GM21360 (cell line): ENCODE measurements at regions not wholly inside any gene's neighbourhood (a gene's known extent, or its start where the extent isn't known, plus 50 kb on each side); places are given as distances from the start of the nearest gene placed in this dataset.
"Not testable (repeated sequence)": the region's sequence is repeated elsewhere in the genome, so short reads cannot be mapped to it uniquely, and the experiment has no call there.

Experiments
- ATAC-seq: cut with Tn5 transposase; IDR thresholded peaks from one replicate; pipeline ENCODE4 v1.9.1; 2021; ENCODE audit warnings: mild to moderate bottlenecking, moderate library complexity; ENCODE audit not compliant: unreplicated experiment

DNA sequence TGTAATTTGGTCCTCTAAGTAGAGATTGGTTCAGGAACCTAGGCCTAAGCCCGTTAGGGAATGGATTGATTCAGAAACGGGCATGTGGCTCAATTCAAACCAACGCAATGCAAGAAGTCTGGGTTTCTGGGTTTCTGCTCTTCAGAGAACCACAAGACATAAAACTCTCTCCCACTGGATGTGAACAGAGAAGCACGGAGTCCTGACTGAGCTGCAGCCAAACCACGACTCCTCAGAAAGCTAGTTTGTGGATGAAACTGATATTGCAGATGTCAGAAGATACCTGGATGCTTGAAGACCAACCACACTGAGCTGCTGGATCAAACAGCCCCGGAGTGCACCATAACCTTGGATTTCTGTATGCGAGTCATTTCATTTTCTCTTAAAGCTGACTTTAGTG is 50.0 kb downstream of the SOD2 start:
- ATAC-seq: no peak

DNA sequence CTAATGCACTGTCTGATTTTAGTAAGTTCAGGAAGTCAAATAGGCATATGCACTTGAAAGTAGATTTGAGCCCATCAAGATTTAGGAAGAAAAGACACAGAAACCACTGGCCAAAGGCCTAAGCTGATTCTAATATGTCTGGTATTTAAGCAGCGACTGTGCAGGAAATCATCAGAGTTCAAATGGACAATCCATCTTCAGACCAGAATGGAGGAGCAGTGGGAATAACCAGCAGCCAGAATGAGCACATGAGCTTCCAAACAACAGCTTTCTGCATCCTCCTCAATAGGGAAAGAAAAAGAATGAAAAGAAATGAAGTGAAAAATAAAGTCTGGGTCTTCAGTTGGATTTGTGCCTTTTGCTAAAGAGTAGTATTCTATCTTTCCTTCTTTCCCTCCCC is 50.6 kb downstream of the SOD2 start:
- no peak for ATAC-seq

DNA sequence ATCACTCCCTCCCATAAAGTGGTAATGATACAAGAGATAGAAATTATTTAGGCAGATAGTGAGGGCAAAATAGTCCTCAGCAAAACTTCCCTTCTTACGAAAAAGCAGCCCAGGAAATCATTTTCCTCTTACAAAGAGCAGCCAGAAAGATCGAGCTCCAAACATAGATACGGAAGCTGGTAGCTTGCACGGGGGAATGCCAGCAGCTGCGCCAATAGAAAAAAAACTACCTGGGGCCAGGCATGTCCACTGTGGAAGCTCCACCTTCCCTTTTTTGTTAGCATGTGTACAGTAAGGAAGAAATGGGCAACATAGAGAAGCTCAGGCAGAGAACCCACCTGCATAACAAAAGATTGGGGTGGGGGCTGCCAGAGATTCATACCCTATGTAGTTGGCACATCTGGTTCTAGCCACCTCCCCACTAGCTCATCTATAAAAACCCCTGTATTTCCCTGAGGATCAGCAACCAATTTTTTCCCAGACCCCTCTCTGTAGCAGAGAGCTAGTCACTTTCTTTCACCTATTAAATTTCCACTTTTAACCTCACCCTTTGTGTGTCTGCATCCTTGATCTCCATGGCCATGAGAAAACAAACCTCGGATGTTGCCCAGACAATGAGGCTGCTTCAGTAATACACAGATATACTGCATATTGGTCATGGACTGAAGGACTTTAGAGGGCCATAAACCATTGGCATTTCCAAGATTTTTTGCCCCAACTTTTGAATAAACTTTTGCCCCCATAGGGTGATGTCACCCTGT is 52.1 kb downstream of the SOD2 start:
- ATAC-seq: no peak

DNA sequence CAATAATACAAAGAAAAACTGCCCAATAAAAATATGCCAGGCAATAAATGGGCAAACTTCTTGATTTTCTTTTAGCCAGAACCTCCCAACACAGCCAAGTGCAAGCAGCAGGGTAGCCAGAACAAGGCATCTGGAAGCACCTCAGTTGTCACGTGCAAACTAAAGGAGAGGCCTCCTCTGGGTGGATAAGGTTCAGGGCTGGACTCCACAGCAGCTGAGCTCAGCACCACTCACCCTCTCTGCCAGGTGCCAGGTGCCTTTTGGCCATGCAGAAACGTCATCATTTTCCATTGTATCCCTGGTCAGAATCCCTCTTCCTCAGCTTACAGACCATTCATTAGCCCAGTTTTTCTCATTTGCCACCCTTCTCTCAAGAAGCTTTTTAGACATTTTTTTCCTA is 52.7 kb downstream of the SOD2 start:
- ATAC-seq: no peak

DNA sequence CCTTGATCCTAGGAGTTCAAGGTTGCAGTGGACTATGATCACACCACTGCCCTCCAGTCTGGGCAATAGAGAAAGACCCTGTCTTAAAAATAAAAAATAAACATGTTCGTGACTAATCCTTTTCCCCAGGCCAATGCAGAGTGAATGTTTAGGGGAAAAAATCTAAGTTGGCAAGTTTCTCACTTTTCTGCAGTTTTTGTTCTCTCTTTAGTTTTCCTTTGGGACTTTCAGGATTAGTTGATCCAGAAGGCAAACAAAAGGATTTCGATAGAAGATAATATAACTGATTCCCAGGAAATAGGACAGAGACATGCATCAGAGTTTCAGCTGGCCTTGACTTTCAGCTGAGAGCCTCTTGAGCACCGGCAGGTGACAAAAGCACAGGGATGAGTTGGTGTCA is 53.3 kb downstream of the SOD2 start:
- no peak for ATAC-seq

DNA sequence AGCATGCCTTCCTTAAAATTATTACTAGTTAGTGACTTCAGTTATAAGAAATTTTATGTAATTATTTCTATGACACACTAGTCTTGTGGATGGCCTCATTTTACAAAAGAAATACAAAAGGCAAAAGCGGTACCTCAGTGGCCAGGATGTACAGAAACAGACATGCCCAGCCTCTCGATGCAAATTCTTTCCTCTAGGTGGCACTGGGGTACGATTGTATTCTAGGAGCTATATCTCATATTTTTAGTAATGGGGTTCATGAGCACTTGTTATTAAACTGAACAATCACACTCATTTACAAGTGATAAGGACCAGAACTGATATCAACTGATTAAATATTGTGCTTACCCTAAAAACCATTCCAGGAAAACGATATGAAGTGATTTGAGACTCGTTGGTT is 59.8 kb downstream of the SOD2 start:
- ATAC-seq: no peak

DNA sequence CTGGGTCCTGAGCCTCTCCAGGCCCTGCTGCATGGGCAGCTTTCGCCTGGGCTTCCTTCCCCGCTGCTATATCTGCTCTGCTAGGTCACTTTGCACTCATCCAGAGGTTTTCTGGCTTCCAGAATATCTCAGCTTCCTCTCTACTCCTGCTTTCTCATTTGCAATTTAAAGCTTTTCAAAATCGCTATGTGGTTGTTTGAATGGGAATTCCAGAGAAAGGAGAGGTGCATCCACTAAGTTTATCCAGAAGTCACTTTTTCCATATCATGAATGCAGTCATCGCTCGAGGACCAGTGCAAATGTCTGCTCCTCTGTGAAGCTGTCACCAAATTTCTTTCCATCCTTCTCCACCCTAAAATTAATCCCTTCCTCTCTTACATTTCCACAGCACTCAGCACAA is 61.2 kb downstream of the SOD2 start:
- no peak for ATAC-seq

DNA sequence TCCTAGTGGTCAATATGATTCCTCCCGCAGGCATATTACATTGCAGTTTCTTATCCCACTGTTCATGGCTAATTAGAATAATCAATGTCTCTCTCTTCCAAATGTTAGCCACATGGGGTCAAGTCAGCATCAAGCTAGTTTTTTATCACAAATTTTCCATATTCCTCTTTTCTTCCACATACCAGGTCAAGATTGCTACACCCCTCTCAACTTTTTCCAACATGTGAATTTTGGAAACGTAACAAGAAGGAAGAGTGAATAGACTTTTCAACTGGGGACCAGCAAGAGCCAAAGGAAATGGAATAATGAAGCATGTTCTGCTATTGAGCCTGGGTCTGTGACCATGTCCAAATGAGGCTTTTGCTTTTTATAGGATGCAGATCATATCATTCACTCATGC is 65.1 kb downstream of the SOD2 start:
- ATAC-seq: no peak

DNA sequence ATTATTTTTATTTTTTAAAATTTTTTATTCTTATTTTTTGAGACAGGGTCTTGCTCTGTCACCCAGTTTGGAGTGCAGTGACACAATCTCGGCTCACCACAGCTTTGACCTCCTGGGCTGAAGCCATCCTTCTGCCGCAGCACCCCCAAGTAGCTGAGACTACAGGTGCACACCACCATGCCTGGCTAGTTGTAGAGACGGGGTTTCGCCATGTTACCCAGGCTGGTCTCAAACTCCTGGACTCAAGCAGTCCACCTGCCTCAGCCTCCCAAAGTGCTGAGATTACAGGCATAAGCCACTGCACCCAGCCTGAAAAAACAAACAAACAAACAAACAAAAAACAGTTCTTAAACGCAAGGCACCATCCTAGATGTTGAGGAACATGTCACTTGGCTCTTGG is 66.5 kb downstream of the SOD2 start:
- not testable (repeated sequence) for ATAC-seq

DNA sequence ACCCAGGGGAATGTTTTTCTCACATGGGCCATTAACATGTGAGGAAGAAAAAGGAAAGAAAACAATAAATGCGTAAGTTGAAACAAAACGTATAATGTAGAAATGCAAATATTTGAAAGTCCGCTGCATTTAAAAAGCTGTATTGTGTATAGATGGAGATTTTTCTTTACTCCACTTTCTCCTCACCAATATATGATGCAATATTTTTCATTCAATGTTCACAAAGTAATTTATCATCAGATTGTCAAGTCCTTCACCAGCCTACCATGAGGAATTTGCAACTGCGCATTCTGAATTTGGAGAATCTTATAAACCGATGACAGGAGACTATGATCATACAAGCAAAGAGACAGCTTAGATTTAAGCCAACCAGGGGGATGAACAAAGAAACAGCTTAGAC is 69.9 kb downstream of the SOD2 start:
- no peak for ATAC-seq

DNA sequence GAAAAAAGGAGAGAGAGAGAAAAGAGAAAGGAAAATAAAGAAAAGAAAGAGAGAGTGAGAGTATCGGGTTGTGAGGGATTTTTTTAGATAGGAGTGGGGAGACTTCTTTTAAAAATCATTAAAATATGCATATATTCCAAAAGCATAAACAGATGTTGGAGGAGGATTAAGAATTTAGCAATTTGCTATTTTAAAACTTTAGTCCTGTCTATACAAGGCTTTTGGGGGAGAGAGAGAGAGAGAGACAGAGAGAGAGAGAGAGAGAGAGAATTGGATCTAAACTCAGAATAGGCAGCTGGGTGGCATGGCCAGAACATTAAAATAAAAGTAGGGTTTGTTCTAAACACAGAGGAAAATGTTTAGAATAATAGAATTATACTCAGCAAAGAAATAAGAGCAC is 72.1 kb downstream of the SOD2 start:
- ATAC-seq: no peak

DNA sequence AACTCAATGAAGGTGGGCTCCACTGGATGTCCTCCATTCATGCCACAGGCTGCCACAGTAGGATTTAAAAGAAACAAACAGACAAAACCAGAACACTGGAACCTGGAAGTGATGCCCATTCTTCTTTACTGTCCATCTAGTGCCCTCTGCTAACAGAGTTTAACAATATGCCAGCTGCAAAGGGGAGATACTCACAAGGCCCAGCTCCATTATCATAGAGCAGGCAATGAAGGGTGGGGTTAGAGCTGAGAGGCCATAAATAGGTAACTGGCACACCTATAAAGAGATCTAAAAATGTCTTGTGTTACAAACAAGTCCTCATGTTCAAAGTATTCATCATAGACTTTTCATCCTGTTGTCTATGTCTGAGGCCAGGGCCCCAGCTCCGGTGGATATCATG is 75.6 kb downstream of the SOD2 start:
- no peak for ATAC-seq

DNA sequence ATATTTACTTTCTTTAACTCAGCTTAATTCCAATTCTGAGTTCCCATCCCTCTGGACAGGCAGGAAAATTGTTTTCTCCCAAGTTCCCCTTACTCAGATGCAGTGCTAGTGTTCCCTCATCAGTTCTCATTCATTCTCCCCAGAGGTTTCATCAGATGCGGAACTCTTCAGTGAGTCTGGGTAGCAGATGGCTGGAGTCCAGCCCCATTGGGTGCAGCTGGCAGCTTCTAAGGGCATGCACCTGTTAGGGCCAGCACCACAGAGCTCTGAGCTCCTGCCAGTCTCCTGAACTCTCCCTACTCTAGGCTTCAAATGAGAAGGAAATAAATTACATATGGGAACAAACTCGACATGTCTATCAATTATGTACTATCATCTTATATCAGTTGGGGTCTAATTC is 76.6 kb downstream of the SOD2 start:
- ATAC-seq: no peak

DNA sequence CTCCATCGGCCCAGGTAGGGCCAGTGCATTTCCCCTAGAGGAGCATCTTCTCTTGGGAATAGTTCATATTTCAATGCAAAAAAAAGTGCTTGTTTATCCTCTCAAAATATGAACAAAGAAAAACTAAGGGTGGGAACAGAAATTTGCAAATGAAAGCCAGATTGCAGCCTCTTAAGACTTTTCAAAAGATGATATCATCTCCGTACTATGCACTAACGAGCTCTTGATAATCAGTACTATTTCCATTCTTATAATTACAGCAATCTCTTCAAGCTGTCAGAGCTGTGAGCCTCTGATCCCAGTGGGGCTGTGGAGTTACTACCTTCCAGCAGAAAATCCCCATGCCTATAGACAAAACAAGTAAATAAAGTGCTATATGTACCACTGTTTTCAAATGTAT is 77.1 kb downstream of the SOD2 start:
- ATAC-seq: no peak

DNA sequence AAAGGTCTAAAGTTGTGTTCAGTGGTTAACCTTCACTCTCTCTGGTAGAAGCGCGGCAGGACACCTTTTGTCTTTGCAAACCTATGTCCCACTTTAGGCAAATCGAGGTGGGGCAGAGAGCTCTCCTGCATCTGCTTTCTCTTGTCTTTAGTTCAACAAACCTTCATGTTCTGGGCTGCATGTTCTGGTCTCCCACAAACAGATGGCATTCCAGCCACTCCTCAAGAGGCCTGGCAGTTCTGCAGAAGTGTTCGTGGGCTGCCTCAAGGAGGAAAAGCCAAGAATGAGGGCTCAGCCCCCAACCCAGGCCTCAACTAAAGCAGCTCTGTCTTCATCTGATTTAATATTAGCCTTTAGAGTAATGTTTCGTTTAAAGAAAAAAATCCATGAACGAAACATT is 82.2 kb downstream of the SOD2 start:
- ATAC-seq: no peak

DNA sequence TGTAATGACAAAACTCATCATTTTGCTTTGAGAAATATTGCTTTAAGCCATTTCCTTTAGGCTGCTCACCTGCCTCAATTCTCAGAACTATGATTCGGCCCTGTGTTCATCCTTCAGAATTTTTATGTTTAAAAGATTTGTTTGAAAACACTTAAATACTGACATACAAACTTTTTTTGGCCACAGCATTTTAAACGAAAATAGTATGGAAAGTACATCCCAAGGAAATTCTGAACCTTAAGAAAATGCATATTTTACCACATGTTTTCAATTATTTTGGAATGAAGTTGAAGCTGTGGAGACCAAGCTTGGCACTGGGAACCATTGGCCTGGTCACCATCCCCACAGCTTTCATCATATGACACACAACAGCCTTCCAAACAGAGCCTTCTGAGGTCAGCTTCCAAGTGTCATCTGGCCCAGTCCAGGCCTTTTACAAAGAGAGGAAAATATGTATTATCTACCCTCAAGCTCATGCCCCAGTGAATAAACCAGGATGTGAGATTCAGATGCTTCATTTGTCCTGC is 83.3 kb downstream of the SOD2 start:
- ATAC-seq: no peak

DNA sequence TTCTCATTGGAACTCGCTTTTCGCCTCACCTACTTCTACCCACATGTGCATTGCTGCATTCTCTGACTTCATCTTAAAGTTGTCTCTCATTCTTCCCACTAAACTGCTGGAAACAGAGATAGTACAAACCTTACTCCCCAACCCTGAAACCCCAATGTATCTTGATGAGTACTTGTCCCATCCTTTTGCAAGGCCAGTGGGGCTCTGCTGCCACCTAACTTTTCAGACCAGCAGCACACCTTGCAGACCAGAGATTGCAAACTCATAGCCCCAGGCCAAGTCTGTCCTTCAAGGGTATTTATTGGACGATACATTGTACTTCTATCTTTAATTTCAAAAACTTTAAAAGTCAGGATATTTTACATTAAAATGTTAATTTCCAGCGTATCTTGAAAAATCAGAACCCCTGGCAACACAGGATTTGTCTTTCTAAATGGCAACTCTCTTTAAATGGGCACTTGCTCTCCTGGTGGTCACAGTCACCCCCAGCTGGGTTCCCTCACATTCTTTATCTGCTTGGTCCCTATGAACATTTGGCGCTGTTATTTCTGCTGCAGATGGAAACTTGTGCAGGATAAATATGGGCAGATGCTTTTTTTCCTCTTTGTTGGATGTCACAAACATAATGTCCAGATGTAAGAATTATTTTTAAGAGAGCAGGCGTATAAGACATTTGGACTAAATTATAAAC is 83.9 kb downstream of the SOD2 start:
- no peak for ATAC-seq

DNA sequence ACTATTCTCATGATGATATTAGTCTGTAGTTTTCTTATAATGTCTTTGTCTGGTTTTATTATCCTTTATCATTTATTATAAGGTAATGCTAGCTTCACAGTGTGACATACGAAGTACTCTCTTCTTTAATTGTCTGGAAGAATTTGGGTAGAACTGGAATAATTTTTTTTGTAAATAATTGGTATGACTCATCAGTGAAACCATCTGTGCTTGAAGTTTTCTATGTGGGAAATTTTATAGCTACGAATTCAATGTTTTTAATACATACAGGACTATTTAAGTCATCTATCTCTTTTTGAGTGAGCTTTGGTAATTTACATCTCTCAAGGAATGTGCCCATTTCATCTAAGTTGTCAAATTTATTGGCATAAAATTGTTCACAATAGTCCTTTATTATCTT is 86.3 kb downstream of the SOD2 start:
- no peak for ATAC-seq

DNA sequence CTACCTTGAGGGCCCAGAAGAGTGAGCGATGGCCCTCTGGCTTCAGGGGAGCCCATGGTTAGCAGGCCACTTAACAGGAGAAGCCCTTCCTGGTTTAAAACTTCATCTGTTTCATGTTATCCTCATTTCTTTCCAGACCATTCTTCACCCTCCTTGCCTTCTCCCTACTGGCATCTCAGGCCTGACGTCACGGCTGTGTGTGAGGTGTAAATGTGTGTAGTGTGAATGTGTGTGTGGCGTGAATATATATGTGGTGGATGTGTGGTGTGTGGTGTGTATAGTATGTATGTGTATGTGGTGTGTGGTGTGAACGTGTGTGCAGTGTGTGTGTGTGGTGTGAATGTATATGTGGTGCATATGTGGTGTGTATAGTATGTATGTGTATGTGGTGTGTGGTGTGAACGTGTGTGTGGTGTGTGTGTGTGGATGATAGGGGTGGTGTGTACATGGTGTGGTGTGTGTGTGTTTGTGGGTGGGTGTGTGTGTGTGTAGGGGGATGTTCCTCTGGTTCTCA is 88.5 kb downstream of the SOD2 start:
- no peak for ATAC-seq

DNA sequence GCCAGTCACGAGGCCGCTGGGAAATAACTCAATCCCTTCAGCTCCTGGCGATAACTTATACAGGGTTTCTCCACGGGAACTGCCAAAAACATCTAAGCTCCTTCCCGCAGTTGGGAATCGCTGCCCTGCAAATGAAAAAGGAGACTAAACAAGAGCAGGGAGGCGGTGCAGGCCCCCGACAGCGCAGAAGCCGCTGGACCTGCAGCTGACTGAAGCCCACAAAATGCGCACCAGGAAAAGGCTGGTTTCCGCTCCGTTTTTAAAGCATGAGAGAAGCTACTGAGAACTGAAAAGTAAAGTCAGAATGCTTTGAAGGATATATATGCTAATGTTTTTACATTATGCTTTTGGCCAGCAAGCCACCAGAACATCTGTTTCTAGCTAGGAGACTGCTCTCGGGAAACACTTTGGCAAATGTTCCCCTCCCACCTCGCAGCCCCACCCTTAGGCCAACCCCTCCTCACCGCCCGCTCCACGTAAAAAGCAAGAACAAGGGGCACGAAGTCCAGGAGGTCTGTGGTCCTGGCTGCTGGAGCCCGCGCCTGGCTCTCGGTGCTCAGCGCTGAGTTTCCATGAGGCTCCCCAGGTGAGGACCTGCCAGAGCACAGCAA is 90.5 kb downstream of the SOD2 start:
- ATAC-seq: no peak

DNA sequence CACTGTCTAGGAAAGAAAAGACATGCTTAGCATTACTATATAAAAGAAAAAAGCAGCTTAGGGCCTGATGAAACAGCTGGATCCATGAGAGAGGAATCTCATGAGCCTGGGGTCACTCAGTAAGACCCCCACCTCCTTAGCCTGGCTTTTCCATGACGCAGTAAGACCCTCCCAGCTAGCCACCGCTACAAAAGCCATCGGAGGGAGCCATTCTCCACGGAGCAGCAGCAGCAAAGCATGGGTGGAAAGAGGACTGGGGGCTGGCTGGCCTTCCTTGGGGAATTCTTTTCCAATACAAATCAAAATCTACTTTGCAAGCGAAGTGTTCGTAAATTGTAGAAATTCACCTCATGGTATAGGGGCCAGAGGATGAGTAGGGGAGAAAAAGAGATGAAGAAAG is 91.8 kb downstream of the SOD2 start:
- ATAC-seq: no peak

DNA sequence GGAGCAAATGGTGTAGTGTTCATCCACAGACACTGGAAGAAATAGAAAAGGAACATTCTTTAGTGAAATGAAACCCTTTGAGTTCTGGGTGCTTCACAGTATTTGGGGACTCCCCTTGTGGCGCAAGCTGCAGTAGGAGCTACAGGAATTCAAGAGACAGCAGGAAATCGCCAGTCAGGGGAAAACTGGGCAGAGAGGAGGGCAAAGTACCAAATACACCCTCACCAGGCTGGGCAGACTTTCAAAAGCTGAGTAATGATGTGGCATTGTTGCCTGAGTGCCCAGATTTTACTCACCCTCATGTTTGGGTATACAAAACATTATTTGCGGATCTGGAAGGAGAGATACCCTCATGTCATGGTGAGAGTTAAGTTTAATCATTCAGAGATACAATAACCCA is 97.9 kb downstream of the SOD2 start:
- no peak for ATAC-seq
